Caco-2 (cell line): ENCODE measurements at regions not wholly inside any gene's neighbourhood (a gene's known extent, or its start where the extent isn't known, plus 50 kb on each side); places are given as distances from the start of the nearest gene placed in this dataset.

Experiments
- BruUV-seq: library from RNA; stranded (reverse); fragments of 400-500 nt; replicated peaks from 2 replicates; lab custom pipeline; 2021; lab: Mats Ljungman, UMichigan
- CTCF ChIA-PET: fragments of 300-600 bp; sonication (Branson Sonifier 250); formaldehyde crosslinking; loops from one replicate; lab custom pipeline; 2022; ENCODE audit warnings: antibody characterized with exemption; lab: Charles Lee
- POLR2A ChIA-PET: fragments of 300-600 bp; sonication (Branson Sonifier 250); formaldehyde crosslinking; loops from one replicate; lab custom pipeline; 2022; ENCODE audit warnings: antibody characterized with exemption; lab: Charles Lee
- DNase-seq, 2 experiments: peaks; one replicate each; pipeline versions ENCODE4 v3.0.0 to v3.0.0-alpha.2; 2020 to 2022
- H3K27me3 ChIP-seq: replicated peaks from 2 replicates; pipeline ENCODE4 v1.6.0; 2011; ENCODE audit warnings: low read length; ENCODE audit not compliant: control insufficient read depth, insufficient read depth
- H3K36me3 ChIP-seq: 2 replicates; pipeline ENCODE4 v1.5.1; 2011; ENCODE audit warnings: low read length; ENCODE audit not compliant: control insufficient read depth, insufficient read depth
- H3K4me1 ChIP-seq: fragments of 250-450 bp; sonication (Bioruptor Pico); 2 replicates; pipeline ENCODE4 v1.5.1; 2020; ENCODE audit warnings: mild to moderate bottlenecking
- H3K4me3 ChIP-seq: 2 replicates; pipeline ENCODE4 v1.5.1; 2011; ENCODE audit warnings: low read depth, mild to moderate bottlenecking, control low read depth, low read length
- H3K9me3 ChIP-seq: fragments of 250-450 bp; sonication (Bioruptor Pico); 2 replicates; pipeline ENCODE4 v1.5.1; 2020; ENCODE audit warnings: mild to moderate bottlenecking, moderate library complexity
- H3K27ac Mint-ChIP-seq: one replicate; pipeline ENCODE4 v1.8.0; 2022; ENCODE audit warnings: mixed read lengths; ENCODE audit not compliant: unreplicated experiment
- H3K27me3 Mint-ChIP-seq: one replicate; pipeline ENCODE4 v1.8.0; 2022; ENCODE audit warnings: mixed read lengths; ENCODE audit not compliant: insufficient read depth, unreplicated experiment
- H3K36me3 Mint-ChIP-seq: one replicate; pipeline ENCODE4 v1.8.0; 2022; ENCODE audit warnings: mild to moderate bottlenecking, mixed read lengths; ENCODE audit not compliant: insufficient read depth, unreplicated experiment
- H3K4me1 Mint-ChIP-seq: one replicate; pipeline ENCODE4 v1.8.0; 2022; ENCODE audit warnings: low read depth, mixed read lengths; ENCODE audit not compliant: unreplicated experiment
- H3K4me3 Mint-ChIP-seq: one replicate; pipeline ENCODE4 v1.8.0; 2022; ENCODE audit warnings: mild to moderate bottlenecking, moderate library complexity, mixed read lengths; ENCODE audit not compliant: unreplicated experiment
- H3K9me3 Mint-ChIP-seq: one replicate; pipeline ENCODE4 v1.8.0; 2022; ENCODE audit warnings: mixed read lengths; ENCODE audit not compliant: unreplicated experiment
- intact Hi-C: fragments of 100-400 bp; cut with micrococcal nuclease; formaldehyde crosslinking; loops from one replicate; pipeline ENCODE4 v1.10.0; 2022; ENCODE audit not compliant: unreplicated experiment
- TF ChIP-seq, protein P1 (sequence below), 2 experiments: fragments of 200-600 bp in 1 of 2; IDR thresholded peaks; 1 replicate in 1 of 2; 2 replicates in 1 of 2; pipeline versions ENCODE4 v1.5.1 to v1.8.0; 2011 to 2022; ENCODE audit warnings: antibody characterized with exemption in 1 of 2, control low read depth in 1 of 2, inconsistent platforms in 1 of 2, low read depth in 1 of 2, low read length in 1 of 2, mild to moderate bottlenecking in 1 of 2, moderate library complexity in 1 of 2; ENCODE audit not compliant: insufficient read depth in 1 of 2, severe bottlenecking in 1 of 2, unreplicated experiment in 1 of 2

GRCh38 chr21:23939369-23940065, 1667.8 kb downstream of the MRPL39 start:
- Histone ChIP-seq H3K36me3 (no peaks in the 10 kb centered on the region), H3K4me1 (no peaks in the 10 kb centered on the region), H3K27me3 (no peaks in the 10 kb centered on the region), H3K4me3 (no peak overlapping the region), H3K9me3 (no peaks in the 10 kb centered on the region)
- Mint-ChIP-seq H3K36me3 (no peaks in the 10 kb centered on the region), H3K27ac (no peak overlapping the region), H3K27me3 (no peaks in the 10 kb centered on the region), H3K4me3 (no peak overlapping the region), H3K9me3 (no peaks in the 10 kb centered on the region), H3K4me1 (no peaks in the 10 kb centered on the region)
- ChIA-PET CTCF (no interaction called here), POLR2A (no interaction called here)
- intact Hi-C loops = loop anchor here (5.0 kb wide), 1 partner anchor 573 kb away; no protein-coding TSS in a partner anchor
- no peak for DNase-seq
- BruUV-seq = no TSS peak
- TF ChIP-seq, protein P1, sequence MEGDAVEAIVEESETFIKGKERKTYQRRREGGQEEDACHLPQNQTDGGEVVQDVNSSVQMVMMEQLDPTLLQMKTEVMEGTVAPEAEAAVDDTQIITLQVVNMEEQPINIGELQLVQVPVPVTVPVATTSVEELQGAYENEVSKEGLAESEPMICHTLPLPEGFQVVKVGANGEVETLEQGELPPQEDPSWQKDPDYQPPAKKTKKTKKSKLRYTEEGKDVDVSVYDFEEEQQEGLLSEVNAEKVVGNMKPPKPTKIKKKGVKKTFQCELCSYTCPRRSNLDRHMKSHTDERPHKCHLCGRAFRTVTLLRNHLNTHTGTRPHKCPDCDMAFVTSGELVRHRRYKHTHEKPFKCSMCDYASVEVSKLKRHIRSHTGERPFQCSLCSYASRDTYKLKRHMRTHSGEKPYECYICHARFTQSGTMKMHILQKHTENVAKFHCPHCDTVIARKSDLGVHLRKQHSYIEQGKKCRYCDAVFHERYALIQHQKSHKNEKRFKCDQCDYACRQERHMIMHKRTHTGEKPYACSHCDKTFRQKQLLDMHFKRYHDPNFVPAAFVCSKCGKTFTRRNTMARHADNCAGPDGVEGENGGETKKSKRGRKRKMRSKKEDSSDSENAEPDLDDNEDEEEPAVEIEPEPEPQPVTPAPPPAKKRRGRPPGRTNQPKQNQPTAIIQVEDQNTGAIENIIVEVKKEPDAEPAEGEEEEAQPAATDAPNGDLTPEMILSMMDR (IDR thresholded peaks at IDR 0.05; ENCODE audit: insufficient read depth in 1 of 2, low read depth in 1 of 2, low read length in 1 of 2, severe bottlenecking in 1 of 2, unreplicated experiment in 1 of 2) = no peak

GRCh38 chr21:23936991-23937390, 1670.3 kb downstream of the MRPL39 start:
- Histone ChIP-seq H3K4me1 (no peaks in the 10 kb centered on the region), H3K4me3 (no peak overlapping the region), H3K27me3 (no peaks in the 10 kb centered on the region), H3K9me3 (no peaks in the 10 kb centered on the region), H3K36me3 (no peaks in the 10 kb centered on the region)
- ChIA-PET POLR2A (no interaction called here), CTCF (no interaction called here)
- no peaks in the 10 kb centered on the region for H3K9me3 Mint-ChIP-seq
- DNase-seq = no peak
- TF ChIP-seq, protein P1 (IDR thresholded peaks at IDR 0.05; ENCODE audit: insufficient read depth in 1 of 2, low read depth in 1 of 2, low read length in 1 of 2, severe bottlenecking in 1 of 2, unreplicated experiment in 1 of 2) = no peak
- intact Hi-C loops = loop anchor here (5.0 kb wide), 1 partner anchor 575 kb away; no protein-coding TSS in a partner anchor
- no peaks in the 10 kb centered on the region for H3K36me3 Mint-ChIP-seq
- no TSS peak for BruUV-seq
- H3K27ac Mint-ChIP-seq = no peak overlapping the region
- H3K27me3 Mint-ChIP-seq = peaks cover 3% of the 10 kb centered on the region
- no peak overlapping the region for H3K4me3 Mint-ChIP-seq
- H3K4me1 Mint-ChIP-seq = no peaks in the 10 kb centered on the region

- H3K9me3 ChIP-seq = no peaks in the 10 kb centered on the region
- intact Hi-C loops = loop anchor here (5.0 kb wide), 1 partner anchor 576 kb away; no protein-coding TSS in a partner anchor
- H3K36me3 ChIP-seq = no peaks in the 10 kb centered on the region
- CTCF ChIA-PET = no interaction called here
- Mint-ChIP-seq H3K36me3 (no peaks in the 10 kb centered on the region), H3K4me1 (no peaks in the 10 kb centered on the region), H3K9me3 (no peaks in the 10 kb centered on the region), H3K27me3 (peaks cover 3% of the 10 kb centered on the region), H3K4me3 (no peak overlapping the region), H3K27ac (no peak overlapping the region)
- POLR2A ChIA-PET = no interaction called here
- DNase-seq = peak in 1 of 2 experiments; percentile 26
- H3K4me1 ChIP-seq = no peaks in the 10 kb centered on the region
- TF ChIP-seq, protein P1 (IDR thresholded peaks at IDR 0.05; ENCODE audit: insufficient read depth in 1 of 2, low read depth in 1 of 2, low read length in 1 of 2, severe bottlenecking in 1 of 2, unreplicated experiment in 1 of 2) = peak; percentile 25 to 27
- no peaks in the 10 kb centered on the region for H3K27me3 ChIP-seq
- H3K4me3 ChIP-seq = no peak overlapping the region
- no TSS peak for BruUV-seq
Observed at GRCh38 chr21:23936224-23936623, 1671.1 kb downstream of the MRPL39 start.
